Psoas muscle (tissue), 7 donors: ENCODE measurements at regions not wholly inside any gene's neighbourhood (a gene's known extent, or its start where the extent isn't known, plus 50 kb on each side); places are given as distances from the start of the nearest gene placed in this dataset.
"Not testable (repeated sequence)": the region's sequence is repeated elsewhere in the genome, so short reads cannot be mapped to it uniquely, and the experiment has no call there.

ENCODE experiments used
- ATAC-seq, 4 donors: fragments of 200-7000 bp; cut with Tn5 transposase; one replicate each; pipeline ENCODE4 v1.9.1; 2020; ENCODE audit warnings: moderate library complexity in 3 of 4, mild to moderate bottlenecking in 2 of 4
- DNase-seq, 2 donors: peaks; one replicate each; pipeline ENCODE4 v3.0.0-alpha.2; 2020
- H3K27ac ChIP-seq: fragments of 200-600 bp; one replicate; pipeline ENCODE4 v1.8.0; 2022
- H3K27me3 ChIP-seq, 3 donors: fragments of 200-600 bp in 1 of 3; one replicate each; pipeline versions ENCODE4 v1.6.1 to v1.8.0; 2013 to 2022; ENCODE audit warnings: low read length in 2 of 3, mild to moderate bottlenecking in 2 of 3, moderate library complexity in 1 of 3; ENCODE audit not compliant: insufficient read depth in 3 of 3
- H3K36me3 ChIP-seq, 2 donors: fragments of 200-600 bp in 1 of 2; one replicate each; pipeline versions ENCODE4 v1.6.1 to v1.8.0; 2013 to 2022; ENCODE audit warnings: low read depth in 1 of 2, mild to moderate bottlenecking in 1 of 2, moderate library complexity in 1 of 2; ENCODE audit not compliant: insufficient read depth in 1 of 2
- H3K4me1 ChIP-seq: fragments of 200-600 bp; one replicate; pipeline ENCODE4 v1.8.0; 2022
- H3K4me3 ChIP-seq: fragments of 200-600 bp; one replicate; pipeline ENCODE4 v1.8.0; 2022; ENCODE audit warnings: mild to moderate bottlenecking
- H3K9me3 ChIP-seq: fragments of 200-600 bp; one replicate; pipeline ENCODE4 v1.8.0; 2022
- CTCF ChIP-seq: fragments of 200-600 bp; IDR thresholded peaks from one replicate; pipeline ENCODE4 v1.8.0; 2022; ENCODE audit warnings: antibody characterized with exemption
- WGBS, 3 donors: extraction: QIAGEN DNeasy Blood & Tissue Kit; methylation state at CpG; one replicate each; pipeline versions ENCODE4 v1.1.6 to v1.1.7; 2013; 5-methylcytosine and 5-hydroxymethylcytosine counted together
- intact Hi-C, 2 donors: fragments of 100-400 bp; cut with DNase I; formaldehyde crosslinking; loops; one replicate each; pipeline versions ENCODE4 v1.11.0 to v1.14.2; 2022
- donor health status: healthy with polysubstance abuse.
- donor health status: DM: no; HTN: no; CAD: no; lungs with moderate emphysema.
- donor health status: Bipolar disorder and iron deficiency.
- donor health status: healthy.
- donor health status: DM: yes; HTN: yes; CAD: no.
- donor health status: DM: no; HTN: no; CAD: no.
- donor health status: DM: yes; HTN: yes; CAD: no.

- DNase-seq, result no peak
- no peak for ATAC-seq
- no peak for TF ChIP-seq CTCF
- WGBS, 3 donors, result 92 to 100% (median 96%) methylated on average over 1 of the region's 1 CpG
- H3K4me1 ChIP-seq, result peaks cover 3% of the 10 kb centered on the region
- H3K27me3 ChIP-seq, result no peaks in the 10 kb centered on the region
- no peaks in the 10 kb centered on the region for H3K9me3 ChIP-seq
- no peaks in the 10 kb centered on the region for H3K36me3 ChIP-seq
- intact Hi-C loops, result no loop called here
- no peak overlapping the region for H3K27ac ChIP-seq
- H3K4me3 ChIP-seq, result no peak overlapping the region
Observed at GRCh38 chr12:28034271-28034670, 61.7 kb upstream of the PTHLH start.

- DNase-seq (no peak), ATAC-seq (no peak)
- Histone ChIP-seq H3K27me3 (no peaks in the 10 kb centered on the region), H3K4me1 (peaks cover 3% of the 10 kb centered on the region), H3K4me3 (no peak overlapping the region), H3K36me3 (no peaks in the 10 kb centered on the region), H3K9me3 (no peaks in the 10 kb centered on the region), H3K27ac (no peak overlapping the region)
- no peak for TF ChIP-seq CTCF
- 21 to 33% (median 23%) methylated on average over 1 of the region's 1 CpG for WGBS, 3 donors
- intact Hi-C loops, result no loop called here
Observed at GRCh38 chr12:28035500-28035899, 63.0 kb upstream of the PTHLH start.

- Histone ChIP-seq H3K4me1 (peaks cover 3% of the 10 kb centered on the region), H3K27me3 (no peaks in the 10 kb centered on the region), H3K4me3 (no peak overlapping the region), H3K36me3 (no peaks in the 10 kb centered on the region), H3K27ac (no peak overlapping the region), H3K9me3 (no peaks in the 10 kb centered on the region)
- ATAC-seq (no peak), DNase-seq (no peak)
- intact Hi-C loops, result no loop called here
- WGBS, 3 donors, result 93 to 98% (median 93%) methylated on average over 3 of the region's 3 CpGs
- TF ChIP-seq CTCF, result no peak
Observed at GRCh38 chr12:28036940-28037339, 64.4 kb upstream of the PTHLH start.

- Histone ChIP-seq H3K4me1 (peaks cover 3% of the 10 kb centered on the region), H3K9me3 (no peaks in the 10 kb centered on the region), H3K27me3 (no peaks in the 10 kb centered on the region), H3K36me3 (no peaks in the 10 kb centered on the region), H3K4me3 (no peak overlapping the region), H3K27ac (no peak overlapping the region)
- 81 to 84% (median 83%) methylated on average over 2 of the region's 2 CpGs for WGBS, 3 donors
- intact Hi-C loops, result no loop called here
- no peak for DNase-seq
- no peak for ATAC-seq
- no peak for TF ChIP-seq CTCF
Observed at GRCh38 chr12:28040246-28040645, 67.7 kb upstream of the PTHLH start.

GRCh38 chr12:28046600-28046999, 74.1 kb upstream of the PTHLH start:
- H3K4me3 ChIP-seq, DNase-seq, H3K9me3 ChIP-seq, H3K4me1 ChIP-seq, H3K27me3 ChIP-seq, ATAC-seq, H3K27ac ChIP-seq, H3K36me3 ChIP-seq, intact Hi-C loops: not testable (repeated sequence)
- 80 to 99% (median 98%) methylated on average over 3 of the region's 3 CpGs for WGBS, 3 donors
